Retinal pigment epithelial cell (primary cell): ENCODE measurements at regions not wholly inside any gene's neighbourhood (a gene's known extent, or its start where the extent isn't known, plus 50 kb on each side); places are given as distances from the start of the nearest gene placed in this dataset.
"Not testable (repeated sequence)": the region's sequence is repeated elsewhere in the genome, so short reads cannot be mapped to it uniquely, and the experiment has no call there.

Experiments
- DNase-seq: peaks from one replicate; pipeline ENCODE4 v3.0.0-alpha.2; 2010; ENCODE audit warnings: low read depth
- H3K4me3 ChIP-seq: 2 replicates; pipeline ENCODE4 v1.5.1; 2011; ENCODE audit warnings: mild to moderate bottlenecking, low read length, control low read depth, moderate library complexity
- TF ChIP-seq, protein P1 (sequence below): conservative IDR thresholded peaks from 2 replicates; pipeline ENCODE4 v1.5.1; 2011; ENCODE audit warnings: low read depth, low read length, control low read depth, inconsistent platforms

DNA sequence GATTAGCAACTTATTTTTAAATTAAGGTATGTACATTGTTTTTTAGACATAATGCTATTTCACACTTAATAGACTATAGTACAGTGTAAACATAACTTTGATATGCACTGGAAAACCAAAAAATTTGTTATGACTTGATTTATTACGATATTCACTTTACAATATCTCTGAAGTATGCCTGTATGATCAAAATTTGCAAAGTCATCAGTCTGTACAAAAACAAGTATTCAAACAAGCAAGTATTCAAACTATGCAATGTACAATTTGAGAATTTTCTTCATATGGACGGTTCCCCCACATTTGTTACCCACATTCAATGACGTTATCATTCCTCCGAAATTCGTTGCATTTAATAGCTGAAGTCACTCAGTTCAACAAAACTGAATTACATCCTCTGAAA, 147.9 kb downstream of the AVL9 start:
- DNase-seq, result no peak
- TF ChIP-seq, protein P1, sequence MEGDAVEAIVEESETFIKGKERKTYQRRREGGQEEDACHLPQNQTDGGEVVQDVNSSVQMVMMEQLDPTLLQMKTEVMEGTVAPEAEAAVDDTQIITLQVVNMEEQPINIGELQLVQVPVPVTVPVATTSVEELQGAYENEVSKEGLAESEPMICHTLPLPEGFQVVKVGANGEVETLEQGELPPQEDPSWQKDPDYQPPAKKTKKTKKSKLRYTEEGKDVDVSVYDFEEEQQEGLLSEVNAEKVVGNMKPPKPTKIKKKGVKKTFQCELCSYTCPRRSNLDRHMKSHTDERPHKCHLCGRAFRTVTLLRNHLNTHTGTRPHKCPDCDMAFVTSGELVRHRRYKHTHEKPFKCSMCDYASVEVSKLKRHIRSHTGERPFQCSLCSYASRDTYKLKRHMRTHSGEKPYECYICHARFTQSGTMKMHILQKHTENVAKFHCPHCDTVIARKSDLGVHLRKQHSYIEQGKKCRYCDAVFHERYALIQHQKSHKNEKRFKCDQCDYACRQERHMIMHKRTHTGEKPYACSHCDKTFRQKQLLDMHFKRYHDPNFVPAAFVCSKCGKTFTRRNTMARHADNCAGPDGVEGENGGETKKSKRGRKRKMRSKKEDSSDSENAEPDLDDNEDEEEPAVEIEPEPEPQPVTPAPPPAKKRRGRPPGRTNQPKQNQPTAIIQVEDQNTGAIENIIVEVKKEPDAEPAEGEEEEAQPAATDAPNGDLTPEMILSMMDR, result no peak

DNA sequence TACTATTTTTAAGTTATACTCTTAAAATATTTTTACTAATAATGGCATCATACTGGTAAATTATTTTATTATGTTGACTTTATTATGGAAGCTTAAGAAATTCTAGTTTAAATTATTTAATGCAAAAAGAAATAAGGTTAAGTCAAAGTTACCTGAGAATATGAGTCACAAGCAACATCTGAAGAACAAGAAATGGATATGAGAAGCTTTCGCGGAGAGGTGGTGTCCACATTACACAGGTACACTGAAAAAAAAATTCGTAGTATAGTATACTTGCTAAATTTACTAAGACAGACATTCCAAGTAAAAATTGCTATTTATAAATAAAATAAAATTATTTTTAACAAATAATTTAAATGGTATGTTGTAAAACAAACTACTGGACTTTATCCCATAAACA, 143.8 kb downstream of the AVL9 start:
- TF ChIP-seq, protein P1, result no peak
- H3K4me3 ChIP-seq, result no peak overlapping the region
- DNase-seq, result no peak

More for the DNA sequence above, 147.9 kb downstream of the AVL9 start:
- no peak overlapping the region for H3K4me3 ChIP-seq

DNA sequence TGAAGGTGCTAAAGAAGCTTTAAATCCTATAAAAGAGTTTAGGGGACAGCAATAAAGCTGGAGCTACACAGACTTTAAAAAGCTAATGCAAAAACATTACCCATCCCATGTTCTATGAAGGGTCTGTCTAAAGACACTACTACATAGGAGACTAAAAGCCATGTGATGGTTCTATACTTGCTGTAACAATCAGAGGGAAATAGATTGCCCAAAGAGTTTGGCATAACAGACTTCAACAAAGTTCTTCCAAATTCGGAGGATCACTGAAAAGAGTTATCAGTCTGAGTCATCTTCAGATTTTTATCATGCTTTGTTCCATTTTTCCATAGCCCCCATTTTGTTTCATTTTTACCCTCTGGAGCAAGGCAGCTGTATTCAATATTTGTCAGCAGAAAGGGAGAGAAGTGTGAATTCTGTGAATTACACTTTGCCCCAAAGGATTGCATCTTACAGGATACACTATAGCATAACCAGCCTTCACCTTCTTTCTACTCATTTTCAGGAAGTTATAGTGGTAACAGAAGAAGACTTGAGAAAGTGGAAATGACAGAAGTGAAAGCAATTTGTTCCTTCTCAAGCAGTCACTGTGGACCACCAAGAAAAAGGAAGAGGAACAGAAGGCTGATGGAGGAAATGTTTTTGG, 143.3 kb downstream of the AVL9 start:
- not testable (repeated sequence) for DNase-seq, H3K4me3 ChIP-seq
